CD4-positive, alpha-beta T cell (primary cell): ENCODE measurements at regions not wholly inside any gene's neighbourhood (a gene's known extent, or its start where the extent isn't known, plus 50 kb on each side); places are given as distances from the start of the nearest gene placed in this dataset.

ENCODE experiments used
- ATAC-seq: fragments of 200-7000 bp; cut with Tn5 transposase; one replicate; pipeline ENCODE4 v1.10.0; 2022; ENCODE audit warnings: mild to moderate bottlenecking; ENCODE audit not compliant: poor library complexity
- CTCF ChIA-PET: fragments of 350-600 bp; sonication (Branson Sonifier 250); formaldehyde crosslinking; loops from one replicate; lab custom pipeline; 2021; ENCODE audit warnings: antibody characterized with exemption, inconsistent platforms; lab: Charles Lee
- POLR2A ChIA-PET: fragments of 350-600 bp; sonication (Branson Sonifier 250); formaldehyde crosslinking; loops from one replicate; lab custom pipeline; 2021; ENCODE audit warnings: antibody characterized with exemption, inconsistent platforms; lab: Charles Lee
- DNase-seq, 14 experiments: peaks; one replicate each; pipeline ENCODE4 v3.0.0-alpha.2; 2013 to 2020; ENCODE audit warnings: mixed read lengths in 2 of 14
- H3K27ac ChIP-seq, 2 donors: one replicate each; pipeline versions ENCODE4 v1.5.1 to v1.7.0; 2013; ENCODE audit warnings: low read length in 2 of 2, low read depth in 1 of 2, mild to moderate bottlenecking in 1 of 2
- H3K27me3 ChIP-seq, 2 experiments: 1 replicate in 1 of 2; 2 replicates in 1 of 2; pipeline versions ENCODE4 v1.6.1 to v1.7.0; 2013; ENCODE audit warnings: low read length in 2 of 2, control low read depth in 1 of 2, mild to moderate bottlenecking in 1 of 2, moderate library complexity in 1 of 2; ENCODE audit not compliant: insufficient read depth in 2 of 2, control insufficient read depth in 1 of 2
- H3K36me3 ChIP-seq: one replicate; pipeline ENCODE4 v1.6.1; 2013; ENCODE audit warnings: low read length, control low read depth; ENCODE audit not compliant: insufficient read depth
- H3K4me1 ChIP-seq: one replicate; pipeline ENCODE4 v1.6.1; 2013; ENCODE audit warnings: low read length, control low read depth; ENCODE audit not compliant: insufficient read depth
- H3K4me3 ChIP-seq: one replicate; pipeline ENCODE4 v1.5.1; 2013; ENCODE audit warnings: mild to moderate bottlenecking, low read length, moderate library complexity
- H3K9me3 ChIP-seq, 2 experiments: 1 replicate in 1 of 2; 2 replicates in 1 of 2; pipeline versions ENCODE4 v1.6.1 to v1.7.0; 2013; ENCODE audit warnings: low read length in 2 of 2, mild to moderate bottlenecking in 2 of 2, control low read depth in 1 of 2, moderate library complexity in 1 of 2; ENCODE audit not compliant: control insufficient read depth in 1 of 2, insufficient read depth in 1 of 2
- H3K27ac Mint-ChIP-seq: one replicate; pipeline ENCODE4 v1.8.0; 2020; ENCODE audit warnings: mixed read lengths
- H3K27me3 Mint-ChIP-seq: one replicate; pipeline ENCODE4 v1.8.0; 2021; ENCODE audit warnings: mixed read lengths
- H3K36me3 Mint-ChIP-seq: one replicate; pipeline ENCODE4 v1.8.0; 2021; ENCODE audit warnings: low read depth, mixed read lengths
- H3K4me1 Mint-ChIP-seq: one replicate; pipeline ENCODE4 v1.8.0; 2021; ENCODE audit warnings: low read depth, mixed read lengths
- H3K4me3 Mint-ChIP-seq: one replicate; pipeline ENCODE4 v1.8.0; 2020; ENCODE audit warnings: mild to moderate bottlenecking, mixed read lengths
- H3K9me3 Mint-ChIP-seq: one replicate; pipeline ENCODE4 v1.8.0; 2020; ENCODE audit warnings: mixed read lengths
- CTCF ChIP-seq: fragments of 200-600 bp; IDR thresholded peaks from one replicate; pipeline ENCODE4 v1.8.0; 2022; ENCODE audit warnings: antibody characterized with exemption, mild to moderate bottlenecking
- intact Hi-C, 2 experiments: fragments of 100-400 bp; cut with DNase I in 1 of 2; cut with micrococcal nuclease in 1 of 2; formaldehyde crosslinking; loops; one replicate each; pipeline versions ENCODE4 v1.15.1 to v1.9.0; 2023 to 2025; cut with DNase I, micrococcal nuclease

GRCh38 chr15:70342141-70342540, 244.4 kb upstream of the TLE3 start:
- no peak overlapping the region for H3K27ac ChIP-seq
- CTCF ChIA-PET: no interaction called here
- no peak for ATAC-seq
- TF ChIP-seq CTCF: no peak
- Mint-ChIP-seq H3K4me1 (no peaks in the 10 kb centered on the region), H3K9me3 (no peaks in the 10 kb centered on the region), H3K36me3 (no peaks in the 10 kb centered on the region), H3K4me3 (no peak overlapping the region), H3K27ac (no peak overlapping the region), H3K27me3 (no peaks in the 10 kb centered on the region)
- H3K4me1 ChIP-seq: no peaks in the 10 kb centered on the region
- no peak overlapping the region for H3K4me3 ChIP-seq
- POLR2A ChIA-PET: no interaction called here
- peaks cover 0 to 2% of the 10 kb centered on the region in 2 experiments for H3K27me3 ChIP-seq
- H3K36me3 ChIP-seq: no peaks in the 10 kb centered on the region
- no peaks in the 10 kb centered on the region for H3K9me3 ChIP-seq
- DNase-seq: no peak
- intact Hi-C loops: no loop called here

GRCh38 chr15:70341566-70341965, 243.8 kb upstream of the TLE3 start:
- Histone ChIP-seq H3K27me3 (peaks cover 0 to 3% of the 10 kb centered on the region in 2 experiments), H3K4me3 (no peak overlapping the region), H3K27ac (no peak overlapping the region), H3K4me1 (no peaks in the 10 kb centered on the region), H3K36me3 (no peaks in the 10 kb centered on the region), H3K9me3 (no peaks in the 10 kb centered on the region)
- Mint-ChIP-seq H3K27ac (no peak overlapping the region), H3K4me1 (no peaks in the 10 kb centered on the region), H3K9me3 (no peaks in the 10 kb centered on the region), H3K27me3 (peaks cover 3% of the 10 kb centered on the region), H3K4me3 (no peak overlapping the region), H3K36me3 (no peaks in the 10 kb centered on the region)
- ATAC-seq: no peak
- TF ChIP-seq CTCF: no peak
- intact Hi-C loops: no loop called here
- POLR2A ChIA-PET: no interaction called here
- CTCF ChIA-PET: no interaction called here
- DNase-seq: no peak

GRCh38 chr15:70340494-70340870, 242.8 kb upstream of the TLE3 start:
- no peak overlapping the region for H3K27ac Mint-ChIP-seq
- POLR2A ChIA-PET: no interaction called here
- H3K4me3 ChIP-seq: no peak overlapping the region
- H3K9me3 ChIP-seq: peaks cover 0 to under 1% of the 10 kb centered on the region in 2 experiments
- H3K36me3 ChIP-seq: no peaks in the 10 kb centered on the region
- no peak overlapping the region for H3K27ac ChIP-seq
- no peak overlapping the region for H3K4me3 Mint-ChIP-seq
- no peak for ATAC-seq
- H3K4me1 Mint-ChIP-seq: no peaks in the 10 kb centered on the region
- H3K4me1 ChIP-seq: no peaks in the 10 kb centered on the region
- no peak for DNase-seq
- peaks cover 4% of the 10 kb centered on the region for H3K27me3 Mint-ChIP-seq
- intact Hi-C loops: no loop called here
- peaks cover 4% of the 10 kb centered on the region for H3K9me3 Mint-ChIP-seq
- CTCF ChIA-PET: no interaction called here
- H3K27me3 ChIP-seq: peaks cover 0 to 3% of the 10 kb centered on the region in 2 experiments
- TF ChIP-seq CTCF: no peak
- H3K36me3 Mint-ChIP-seq: no peaks in the 10 kb centered on the region
